ENCODE measurements at regions not wholly inside any gene's neighbourhood (a gene's known extent, or its start where the extent isn't known, plus 50 kb on each side); places are given as distances from the start of the nearest gene placed in this dataset.

DNA sequence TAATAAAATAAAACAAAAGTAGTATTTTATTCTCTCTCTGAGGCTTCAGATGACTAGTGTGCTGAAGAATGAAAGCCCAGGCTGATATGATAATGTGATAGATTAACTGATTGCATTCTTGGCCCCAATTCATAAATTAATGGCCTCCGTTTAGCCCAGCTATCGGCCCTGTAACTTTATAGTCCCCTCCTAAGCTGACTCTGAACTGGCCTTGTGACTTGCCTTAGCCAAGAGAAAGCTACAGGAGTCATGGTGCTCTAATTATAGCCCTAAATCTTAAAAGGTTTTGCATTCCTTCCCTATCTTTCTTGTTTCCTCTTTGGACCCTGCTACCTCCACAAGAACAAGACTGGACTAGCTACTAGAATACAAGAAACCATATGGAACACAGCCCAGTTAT, 123.2 kb upstream of the EPHA3 start:
- no peak overlapping the region for H3K27ac ChIP-seq
- no peak for TF ChIP-seq ZFX (IDR thresholded peaks at IDR 0.05)
- TF ChIP-seq, protein P1, sequence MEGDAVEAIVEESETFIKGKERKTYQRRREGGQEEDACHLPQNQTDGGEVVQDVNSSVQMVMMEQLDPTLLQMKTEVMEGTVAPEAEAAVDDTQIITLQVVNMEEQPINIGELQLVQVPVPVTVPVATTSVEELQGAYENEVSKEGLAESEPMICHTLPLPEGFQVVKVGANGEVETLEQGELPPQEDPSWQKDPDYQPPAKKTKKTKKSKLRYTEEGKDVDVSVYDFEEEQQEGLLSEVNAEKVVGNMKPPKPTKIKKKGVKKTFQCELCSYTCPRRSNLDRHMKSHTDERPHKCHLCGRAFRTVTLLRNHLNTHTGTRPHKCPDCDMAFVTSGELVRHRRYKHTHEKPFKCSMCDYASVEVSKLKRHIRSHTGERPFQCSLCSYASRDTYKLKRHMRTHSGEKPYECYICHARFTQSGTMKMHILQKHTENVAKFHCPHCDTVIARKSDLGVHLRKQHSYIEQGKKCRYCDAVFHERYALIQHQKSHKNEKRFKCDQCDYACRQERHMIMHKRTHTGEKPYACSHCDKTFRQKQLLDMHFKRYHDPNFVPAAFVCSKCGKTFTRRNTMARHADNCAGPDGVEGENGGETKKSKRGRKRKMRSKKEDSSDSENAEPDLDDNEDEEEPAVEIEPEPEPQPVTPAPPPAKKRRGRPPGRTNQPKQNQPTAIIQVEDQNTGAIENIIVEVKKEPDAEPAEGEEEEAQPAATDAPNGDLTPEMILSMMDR (conservative IDR thresholded peaks at IDR 0.05): no peak

DNA sequence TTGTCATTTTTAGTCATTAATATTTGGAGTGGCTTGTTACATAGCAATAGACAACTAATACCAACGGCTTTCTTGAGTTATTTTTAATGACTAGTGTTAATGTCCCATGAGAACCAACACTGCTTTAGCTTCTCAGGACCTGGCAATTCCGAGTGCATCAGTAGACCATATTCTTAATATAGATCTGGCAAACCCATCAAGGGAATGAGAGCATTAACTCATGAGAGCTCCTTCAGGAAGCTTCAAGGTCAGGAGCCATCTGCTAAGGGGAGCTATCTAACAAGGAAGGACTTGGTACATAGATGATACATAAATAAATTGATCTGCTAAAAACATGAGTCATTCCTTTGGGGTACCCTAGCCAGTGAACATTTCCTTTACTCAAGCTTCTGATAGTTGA, 122.6 kb upstream of the EPHA3 start:
- TF ChIP-seq ZFX (IDR thresholded peaks at IDR 0.05): no peak
- TF ChIP-seq, protein P1 (conservative IDR thresholded peaks at IDR 0.05): no peak
- no peak overlapping the region for H3K27ac ChIP-seq

DNA sequence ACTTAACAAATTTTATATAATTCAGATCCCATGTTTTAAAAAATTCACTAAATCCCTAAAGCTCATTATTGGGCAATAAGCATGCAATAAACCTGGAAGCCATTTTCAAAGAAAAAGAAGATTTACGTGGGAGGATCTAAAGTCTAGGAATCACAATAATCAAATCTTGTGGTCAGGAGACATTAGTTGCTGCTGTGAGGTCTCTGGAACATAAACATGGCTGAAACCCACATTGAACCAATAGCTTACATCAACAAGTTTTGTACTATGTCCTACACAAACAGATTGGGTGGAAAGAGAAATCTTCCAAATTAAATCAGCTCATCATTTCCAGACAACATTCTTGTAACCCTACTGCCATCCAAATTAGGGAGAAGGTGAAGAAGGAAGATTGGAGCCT, 121.9 kb upstream of the EPHA3 start:
- TF ChIP-seq, protein P1 (conservative IDR thresholded peaks at IDR 0.05): no peak
- TF ChIP-seq ZFX (IDR thresholded peaks at IDR 0.05): no peak
- no peak overlapping the region for H3K27ac ChIP-seq

DNA sequence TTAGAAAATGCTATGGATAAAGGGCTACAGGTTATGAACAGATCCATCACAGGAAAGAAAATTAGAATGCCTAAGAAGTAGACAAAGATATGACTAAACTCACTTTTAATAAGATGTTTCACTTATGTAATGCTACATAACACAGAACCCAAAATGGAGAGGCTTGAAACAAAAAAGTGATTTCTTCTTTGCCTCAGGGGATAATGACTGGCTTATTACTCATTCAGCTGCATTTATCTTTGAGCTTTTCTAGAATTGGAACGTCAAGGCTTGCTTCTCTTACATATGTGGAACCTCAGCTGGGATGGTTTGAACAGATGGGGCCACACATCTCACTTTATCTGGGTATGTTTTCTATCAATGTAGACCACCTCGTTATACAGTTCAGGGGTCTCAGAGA, 120.6 kb upstream of the EPHA3 start:
- no peak for TF ChIP-seq ZFX (IDR thresholded peaks at IDR 0.05)
- TF ChIP-seq, protein P1 (conservative IDR thresholded peaks at IDR 0.05): no peak
- no peak overlapping the region for H3K27ac ChIP-seq

DNA sequence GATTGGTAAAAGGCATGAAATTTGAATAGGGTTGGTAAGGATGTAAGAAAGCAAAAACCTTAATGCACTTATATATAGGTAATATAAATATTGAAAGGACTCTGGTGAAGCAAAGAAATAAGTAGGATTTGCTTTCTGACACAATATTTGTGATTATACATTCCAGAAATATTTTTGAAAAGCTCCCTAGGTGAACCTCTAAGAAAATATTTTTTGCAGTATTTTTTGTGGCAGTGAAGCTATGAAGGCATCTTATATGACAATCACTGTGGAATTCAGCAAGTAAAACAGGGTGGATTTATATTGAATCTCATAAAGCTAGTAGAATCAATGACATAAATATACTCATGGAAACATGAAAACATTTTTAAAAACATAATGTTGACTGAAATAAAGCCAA, 119.6 kb upstream of the EPHA3 start:
- no peak for TF ChIP-seq ZFX (IDR thresholded peaks at IDR 0.05)
- TF ChIP-seq, protein P1 (conservative IDR thresholded peaks at IDR 0.05): no peak
- no peak overlapping the region for H3K27ac ChIP-seq

DNA sequence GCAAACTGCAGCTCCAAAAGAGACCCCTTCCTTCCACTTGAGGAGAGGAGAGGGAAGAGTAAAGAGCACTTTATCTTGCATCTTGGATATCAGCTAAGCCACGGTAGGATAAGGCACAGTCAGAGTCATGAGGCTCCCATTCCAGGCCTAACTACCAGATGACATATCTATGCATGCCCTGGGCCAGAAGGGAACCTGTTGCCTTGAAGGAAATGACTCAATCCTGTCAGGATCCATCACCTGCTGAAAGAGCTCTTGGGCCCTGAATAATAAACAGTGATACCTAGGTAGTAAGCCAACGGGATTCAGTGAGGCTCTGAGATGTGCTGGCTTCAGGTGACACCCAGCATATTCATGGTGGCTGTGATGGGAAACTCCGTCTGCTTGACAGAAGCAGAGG, 118.5 kb upstream of the EPHA3 start:
- H3K27ac ChIP-seq: no peak overlapping the region
- no peak for TF ChIP-seq ZFX (IDR thresholded peaks at IDR 0.05)
- TF ChIP-seq, protein P1 (conservative IDR thresholded peaks at IDR 0.05): no peak

DNA sequence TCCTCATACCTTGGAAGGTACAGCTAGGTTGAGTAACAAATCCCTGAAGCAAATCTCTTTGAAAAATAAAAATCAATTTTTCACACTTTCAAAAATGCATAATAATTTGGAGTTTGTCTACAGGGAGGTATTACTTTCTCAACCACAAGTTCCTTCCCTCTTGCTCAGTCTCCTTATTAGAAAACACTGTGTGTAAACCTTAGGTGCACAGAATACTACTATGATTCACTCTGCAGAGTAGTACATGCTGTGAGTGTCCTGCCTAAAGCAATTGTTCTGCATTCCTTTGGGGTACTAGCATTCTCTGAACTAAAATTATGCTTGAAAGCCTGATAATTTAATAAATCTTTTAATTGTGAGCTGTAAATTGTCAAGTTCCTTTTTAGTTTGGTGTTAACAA, 115.9 kb upstream of the EPHA3 start:
- no peak overlapping the region for H3K27ac ChIP-seq
- TF ChIP-seq ZFX (IDR thresholded peaks at IDR 0.05): no peak
- TF ChIP-seq, protein P1 (conservative IDR thresholded peaks at IDR 0.05): no peak

All from C4-2B (cell line).